ENCODE measurements at regions not wholly inside any gene's neighbourhood (a gene's known extent, or its start where the extent isn't known, plus 50 kb on each side); places are given as distances from the start of the nearest gene placed in this dataset.

- TF ChIP-seq CTCF (IDR thresholded peaks at IDR 0.05; ENCODE audit: insufficient read depth, low read length, poor library complexity, severe bottlenecking): no peak
- no peak for TF ChIP-seq EZH2phosphoT487 (conservative IDR thresholded peaks at IDR 0.05; ENCODE audit: low read length)
Measured at GRCh38 chr4:56240554-56241174, 146.6 kb downstream of the AASDH start.
